ENCODE measurements at regions not wholly inside any gene's neighbourhood (a gene's known extent, or its start where the extent isn't known, plus 50 kb on each side); places are given as distances from the start of the nearest gene placed in this dataset.

DNA sequence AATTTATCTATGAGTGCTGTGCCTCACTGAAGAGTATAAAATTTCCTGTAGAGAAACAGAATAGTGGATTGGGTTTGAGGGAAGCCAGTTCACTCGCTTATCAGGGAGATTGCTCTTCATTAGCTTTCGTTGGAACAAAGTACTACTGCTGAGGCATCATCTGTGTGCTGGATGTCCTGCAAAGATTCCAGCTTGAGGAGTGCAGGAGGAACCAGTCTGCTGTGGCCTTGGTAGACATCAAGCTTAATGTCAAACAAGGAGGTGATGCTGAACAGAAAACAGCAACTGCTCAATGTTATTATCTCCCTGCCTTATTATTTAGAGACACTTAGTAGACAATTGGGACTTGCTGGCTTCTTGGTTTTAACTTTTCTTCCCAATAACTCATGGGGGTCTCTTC, 297.5 kb upstream of the DPH6 start:
- no peak for TF ChIP-seq POLR2AphosphoS5 (IDR thresholded peaks at IDR 0.05)
- TF ChIP-seq POLR2A (IDR thresholded peaks at IDR 0.05; ENCODE audit: low read depth) = no peak
- TF ChIP-seq, protein P1, sequence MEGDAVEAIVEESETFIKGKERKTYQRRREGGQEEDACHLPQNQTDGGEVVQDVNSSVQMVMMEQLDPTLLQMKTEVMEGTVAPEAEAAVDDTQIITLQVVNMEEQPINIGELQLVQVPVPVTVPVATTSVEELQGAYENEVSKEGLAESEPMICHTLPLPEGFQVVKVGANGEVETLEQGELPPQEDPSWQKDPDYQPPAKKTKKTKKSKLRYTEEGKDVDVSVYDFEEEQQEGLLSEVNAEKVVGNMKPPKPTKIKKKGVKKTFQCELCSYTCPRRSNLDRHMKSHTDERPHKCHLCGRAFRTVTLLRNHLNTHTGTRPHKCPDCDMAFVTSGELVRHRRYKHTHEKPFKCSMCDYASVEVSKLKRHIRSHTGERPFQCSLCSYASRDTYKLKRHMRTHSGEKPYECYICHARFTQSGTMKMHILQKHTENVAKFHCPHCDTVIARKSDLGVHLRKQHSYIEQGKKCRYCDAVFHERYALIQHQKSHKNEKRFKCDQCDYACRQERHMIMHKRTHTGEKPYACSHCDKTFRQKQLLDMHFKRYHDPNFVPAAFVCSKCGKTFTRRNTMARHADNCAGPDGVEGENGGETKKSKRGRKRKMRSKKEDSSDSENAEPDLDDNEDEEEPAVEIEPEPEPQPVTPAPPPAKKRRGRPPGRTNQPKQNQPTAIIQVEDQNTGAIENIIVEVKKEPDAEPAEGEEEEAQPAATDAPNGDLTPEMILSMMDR (IDR thresholded peaks at IDR 0.05) = no peak
- no peak for TF ChIP-seq EP300 (IDR thresholded peaks at IDR 0.05)

All from esophagus muscularis mucosa (tissue), 4 donors.